MCF 10A (cell line): ENCODE measurements at regions not wholly inside any gene's neighbourhood (a gene's known extent, or its start where the extent isn't known, plus 50 kb on each side); places are given as distances from the start of the nearest gene placed in this dataset.

ENCODE experiments used
- BruUV-seq: library from RNA; stranded (reverse); fragments of 400-500 nt; replicated peaks from 2 replicates; lab custom pipeline; 2021; lab: Mats Ljungman, UMichigan
- CTCF ChIA-PET: fragments of 300-600 bp; sonication (Branson Sonifier 250); formaldehyde crosslinking; extraction: SDS; loops from one replicate; lab custom pipeline; 2021; ENCODE audit warnings: antibody characterized with exemption, inconsistent platforms; lab: Yijun Ruan, JAX
- POLR2A ChIA-PET: fragments of 300-600, 350-650 bp; sonication (Branson Sonifier 250); formaldehyde crosslinking; extraction: SDS; loops from one replicate; lab custom pipeline; 2020; ENCODE audit warnings: antibody characterized with exemption, inconsistent platforms; lab: Yijun Ruan, JAX
- DNase-seq: peaks from one replicate; pipeline ENCODE4 v3.0.0-alpha.2; 2018; ENCODE audit not compliant: unreplicated experiment
- H3K27ac Mint-ChIP-seq: one replicate; pipeline ENCODE4 v1.8.0; 2022; ENCODE audit warnings: mild to moderate bottlenecking, low read depth, mixed read lengths; ENCODE audit not compliant: unreplicated experiment
- H3K27me3 Mint-ChIP-seq: one replicate; pipeline ENCODE4 v1.8.0; 2022; ENCODE audit warnings: mixed read lengths; ENCODE audit not compliant: insufficient read depth, unreplicated experiment
- H3K36me3 Mint-ChIP-seq: one replicate; pipeline ENCODE4 v1.8.0; 2022; ENCODE audit warnings: mild to moderate bottlenecking, moderate library complexity, mixed read lengths; ENCODE audit not compliant: insufficient read depth, unreplicated experiment
- H3K4me1 Mint-ChIP-seq: one replicate; pipeline ENCODE4 v1.8.0; 2022; ENCODE audit warnings: mixed read lengths; ENCODE audit not compliant: insufficient read depth, unreplicated experiment
- H3K4me3 Mint-ChIP-seq: one replicate; pipeline ENCODE4 v1.8.0; 2022; ENCODE audit warnings: mild to moderate bottlenecking, moderate library complexity, mixed read lengths; ENCODE audit not compliant: unreplicated experiment
- H3K9me3 Mint-ChIP-seq: one replicate; pipeline ENCODE4 v1.8.0; 2022; ENCODE audit warnings: mixed read lengths; ENCODE audit not compliant: unreplicated experiment
- CTCF ChIP-seq: fragments of 200-600 bp; IDR thresholded peaks from one replicate; pipeline ENCODE4 v1.8.0; 2022; ENCODE audit warnings: antibody characterized with exemption, mild to moderate bottlenecking; ENCODE audit not compliant: unreplicated experiment
- intact Hi-C: fragments of 100-400 bp; cut with micrococcal nuclease; formaldehyde crosslinking; loops from 2 replicates; pipeline ENCODE4 v1.14.1; 2022

- peaks cover 33% of the 10 kb centered on the region for H3K9me3 Mint-ChIP-seq
- CTCF ChIA-PET = no interaction called here
- no TSS peak for BruUV-seq
- no peak overlapping the region for H3K4me3 Mint-ChIP-seq
- intact Hi-C loops = no loop called here
- DNase-seq = no peak
- POLR2A ChIA-PET = no interaction called here
- H3K27ac Mint-ChIP-seq = no peak overlapping the region
- H3K4me1 Mint-ChIP-seq = no peaks in the 10 kb centered on the region
- no peaks in the 10 kb centered on the region for H3K27me3 Mint-ChIP-seq
- H3K36me3 Mint-ChIP-seq = no peaks in the 10 kb centered on the region
- no peak for TF ChIP-seq CTCF
Measured at GRCh38 chr22:49447837-49448236, 379.8 kb downstream of the BRD1 start.

DNA sequence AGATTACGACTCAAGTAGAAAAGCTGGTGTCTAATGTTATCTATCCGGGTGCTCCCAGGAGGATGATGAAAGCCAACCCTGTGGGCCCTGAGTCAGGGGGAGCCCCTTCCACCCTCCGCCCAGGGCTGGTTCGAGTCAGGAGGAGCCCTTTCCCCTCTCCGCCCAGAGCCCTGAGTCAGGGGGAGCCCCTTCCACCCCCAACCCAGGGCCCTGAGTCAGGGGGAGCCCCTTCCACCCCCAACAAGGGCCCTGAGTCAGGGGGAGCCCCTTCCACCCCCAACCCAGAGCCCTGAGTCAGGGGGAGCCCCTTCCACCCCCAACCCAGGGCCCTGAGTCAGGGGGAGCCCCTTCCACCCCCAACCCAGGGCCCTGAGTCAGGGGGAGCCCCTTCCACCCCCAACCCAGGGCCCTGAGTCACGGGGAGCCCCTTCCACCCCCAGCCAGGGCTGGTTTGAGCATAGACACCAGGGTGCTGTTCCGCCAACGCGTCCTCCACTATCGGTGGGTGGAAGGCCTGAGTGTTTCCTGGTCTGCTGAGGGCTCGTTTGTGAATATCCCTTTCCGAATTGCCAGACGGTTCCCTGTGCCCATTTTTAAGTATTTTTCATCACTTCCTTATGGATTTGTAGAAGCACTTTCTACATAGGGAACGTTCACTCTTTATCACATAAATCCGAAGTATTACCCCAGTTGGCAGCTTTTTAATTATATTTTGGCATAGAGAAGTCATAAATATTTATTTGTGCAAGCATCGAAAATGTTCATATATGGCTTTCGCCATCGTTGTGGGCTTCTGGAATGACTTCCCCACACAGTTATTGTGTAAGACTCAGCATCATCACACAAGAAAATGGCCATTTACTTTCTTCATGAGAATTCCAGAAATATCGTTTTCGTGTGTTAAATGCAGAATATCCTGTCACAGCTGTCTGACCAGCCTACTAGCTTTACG is 380.6 kb downstream of the BRD1 start:
- Mint-ChIP-seq H3K27me3 (no peaks in the 10 kb centered on the region), H3K4me3 (no peak overlapping the region), H3K27ac (no peak overlapping the region), H3K36me3 (no peaks in the 10 kb centered on the region), H3K4me1 (no peaks in the 10 kb centered on the region), H3K9me3 (peaks cover 33% of the 10 kb centered on the region)
- POLR2A ChIA-PET = no interaction called here
- TF ChIP-seq CTCF = no peak
- intact Hi-C loops = no loop called here
- CTCF ChIA-PET = no interaction called here
- no TSS peak for BruUV-seq
- no peak for DNase-seq

GRCh38 chr22:49446145-49446758 is 381.4 kb downstream of the BRD1 start:
- Mint-ChIP-seq H3K4me3 (no peak overlapping the region), H3K27me3 (no peaks in the 10 kb centered on the region), H3K27ac (no peak overlapping the region), H3K4me1 (no peaks in the 10 kb centered on the region), H3K9me3 (peaks cover 35% of the 10 kb centered on the region), H3K36me3 (no peaks in the 10 kb centered on the region)
- no peak for TF ChIP-seq CTCF
- no peak for DNase-seq
- intact Hi-C loops = no loop called here
- ChIA-PET POLR2A (no interaction called here), CTCF (no interaction called here)
- no TSS peak for BruUV-seq

DNA sequence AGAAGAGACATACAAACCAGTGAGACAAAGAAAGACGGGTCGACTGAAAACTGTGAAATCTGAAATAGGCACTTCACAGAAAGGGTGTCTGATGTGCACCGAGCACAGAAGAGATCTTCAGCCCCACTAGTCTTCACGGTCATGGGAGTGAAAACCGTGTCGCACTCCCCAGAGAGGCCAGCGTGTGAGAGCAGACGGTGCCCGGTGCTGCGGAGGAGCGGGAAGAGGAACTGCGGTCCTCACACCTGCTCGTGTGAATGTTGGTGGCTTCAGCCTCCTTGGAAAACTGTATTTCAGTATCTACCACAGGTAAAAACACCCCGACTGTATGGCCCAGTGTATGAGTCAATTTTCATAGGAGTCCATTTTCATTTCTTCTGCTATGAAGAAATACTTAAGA is 382.9 kb downstream of the BRD1 start:
- ChIA-PET CTCF (no interaction called here), POLR2A (no interaction called here)
- peaks cover 35% of the 10 kb centered on the region for H3K9me3 Mint-ChIP-seq
- no TSS peak for BruUV-seq
- DNase-seq = no peak
- no peaks in the 10 kb centered on the region for H3K27me3 Mint-ChIP-seq
- TF ChIP-seq CTCF = no peak
- no peak overlapping the region for H3K4me3 Mint-ChIP-seq
- intact Hi-C loops = no loop called here
- H3K27ac Mint-ChIP-seq = no peak overlapping the region
- no peaks in the 10 kb centered on the region for H3K4me1 Mint-ChIP-seq
- no peaks in the 10 kb centered on the region for H3K36me3 Mint-ChIP-seq
